DND-41 (cell line): ENCODE measurements at regions not wholly inside any gene's neighbourhood (a gene's known extent, or its start where the extent isn't known, plus 50 kb on each side); places are given as distances from the start of the nearest gene placed in this dataset.

Experiments
- CTCF ChIP-seq: IDR thresholded peaks from 2 replicates; pipeline ENCODE4 v1.5.1; 2012; ENCODE audit warnings: borderline replicate concordance, low read length, moderate library complexity, mild to moderate bottlenecking; ENCODE audit not compliant: poor library complexity, severe bottlenecking; ENCODE audit errors: extremely low read depth
- EZH2 ChIP-seq: IDR thresholded peaks from 3 replicates; pipeline ENCODE4 v1.6.1; 2012; ENCODE audit warnings: borderline replicate concordance, low read depth, mild to moderate bottlenecking, moderate library complexity, low read length, inconsistent platforms; ENCODE audit not compliant: severe bottlenecking

DNA sequence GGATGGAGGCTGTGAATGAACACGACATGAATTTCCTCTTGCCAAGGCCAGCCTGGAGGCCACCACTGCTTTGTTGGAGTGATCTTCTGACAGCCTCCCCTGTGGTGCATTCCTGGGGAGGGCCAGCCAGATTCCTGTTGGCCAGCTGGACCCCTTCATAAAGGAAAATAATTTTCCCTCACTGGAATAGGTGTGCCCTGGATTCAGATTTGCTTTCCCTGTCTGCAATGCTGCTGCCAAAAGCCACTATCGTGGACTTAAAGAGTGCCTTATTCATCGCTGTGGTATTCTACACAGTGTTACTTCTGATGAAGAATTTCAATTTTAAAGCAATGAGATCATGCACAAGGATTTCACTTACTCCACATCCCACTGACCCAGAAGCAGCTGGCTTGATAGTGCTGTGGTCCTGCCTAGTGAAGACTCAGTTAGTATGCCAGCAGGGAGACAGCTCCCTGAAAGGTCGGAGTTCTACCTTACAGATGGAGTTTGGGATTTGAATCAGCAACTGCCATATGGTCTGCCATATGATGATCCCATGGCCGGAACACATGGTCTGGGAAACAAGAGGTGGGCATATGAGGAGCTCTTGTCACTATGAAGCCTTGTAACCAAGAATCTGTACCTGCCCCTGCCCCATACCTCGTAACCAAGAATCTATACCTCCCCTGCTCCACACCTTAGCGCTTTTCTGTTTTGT is 145.2 kb downstream of the KLF13 start:
- TF ChIP-seq CTCF, result no peak
- TF ChIP-seq EZH2, result no peak
